ENCODE measurements at regions not wholly inside any gene's neighbourhood (a gene's known extent, or its start where the extent isn't known, plus 50 kb on each side); places are given as distances from the start of the nearest gene placed in this dataset.
"Not testable (repeated sequence)": the region's sequence is repeated elsewhere in the genome, so short reads cannot be mapped to it uniquely, and the experiment has no call there.

GRCh38 chr1:24268555-24268954, 50.6 kb upstream of the GRHL3 start:
- not testable (repeated sequence) for H3K4me1 ChIP-seq; H3K4me3 ChIP-seq (ENCODE audit: low read depth, low read length); H3K27me3 ChIP-seq; H3K36me3 ChIP-seq; H3K9me3 ChIP-seq; DNase-seq

GRCh38 chr1:24266998-24267397, 52.2 kb upstream of the GRHL3 start:
- Histone ChIP-seq H3K4me1 (no peaks in the 10 kb centered on the region), H3K36me3 (no peaks in the 10 kb centered on the region), H3K4me3 (ENCODE audit: low read depth, low read length) (no peak overlapping the region), H3K9me3 (no peaks in the 10 kb centered on the region), H3K27me3 (no peaks in the 10 kb centered on the region)
- TF ChIP-seq CTCF (IDR thresholded peaks at IDR 0.05; ENCODE audit: low read depth, low read length), result no peak
- no peak for DNase-seq

GRCh38 chr1:24266398-24266941, 52.7 kb upstream of the GRHL3 start:
- DNase-seq, result no peak
- no peaks in the 10 kb centered on the region for H3K36me3 ChIP-seq
- no peak for TF ChIP-seq CTCF (IDR thresholded peaks at IDR 0.05; ENCODE audit: low read depth, low read length)
- no peak overlapping the region for H3K4me3 ChIP-seq (ENCODE audit: low read depth, low read length)
- H3K4me1 ChIP-seq, result no peaks in the 10 kb centered on the region
- no peaks in the 10 kb centered on the region for H3K9me3 ChIP-seq
- no peaks in the 10 kb centered on the region for H3K27me3 ChIP-seq

GRCh38 chr1:24263746-24264145, 55.4 kb upstream of the GRHL3 start:
- H3K9me3 ChIP-seq, result no peaks in the 10 kb centered on the region
- DNase-seq, result no peak
- no peak for TF ChIP-seq CTCF (IDR thresholded peaks at IDR 0.05; ENCODE audit: low read depth, low read length)

GRCh38 chr1:24263211-24263610, 55.9 kb upstream of the GRHL3 start:
- no peak for TF ChIP-seq CTCF (IDR thresholded peaks at IDR 0.05; ENCODE audit: low read depth, low read length)
- no peaks in the 10 kb centered on the region for H3K4me1 ChIP-seq
- H3K4me3 ChIP-seq (ENCODE audit: low read depth, low read length), result no peak overlapping the region
- H3K9me3 ChIP-seq, result no peaks in the 10 kb centered on the region
- no peaks in the 10 kb centered on the region for H3K27me3 ChIP-seq
- DNase-seq, result no peak
- no peaks in the 10 kb centered on the region for H3K36me3 ChIP-seq

More at GRCh38 chr1:24263746-24264145, 55.4 kb upstream of the GRHL3 start:
- Histone ChIP-seq H3K36me3 (no peaks in the 10 kb centered on the region), H3K4me3 (ENCODE audit: low read depth, low read length) (no peak overlapping the region), H3K4me1 (no peaks in the 10 kb centered on the region), H3K27me3 (no peaks in the 10 kb centered on the region)

- no peaks in the 10 kb centered on the region for H3K27me3 ChIP-seq
- no peaks in the 10 kb centered on the region for H3K4me1 ChIP-seq
- H3K9me3 ChIP-seq, result no peaks in the 10 kb centered on the region
- no peaks in the 10 kb centered on the region for H3K36me3 ChIP-seq
- no peak for TF ChIP-seq CTCF (IDR thresholded peaks at IDR 0.05; ENCODE audit: low read depth, low read length)
- no peak for DNase-seq
- no peak overlapping the region for H3K4me3 ChIP-seq (ENCODE audit: low read depth, low read length)
Measured at GRCh38 chr1:24261977-24262376, 57.2 kb upstream of the GRHL3 start.
